Medulla oblongata (tissue), 1 donor: ENCODE measurements at regions not wholly inside any gene's neighbourhood (a gene's known extent, or its start where the extent isn't known, plus 50 kb on each side); places are given as distances from the start of the nearest gene placed in this dataset.
"Not testable (repeated sequence)": the region's sequence is repeated elsewhere in the genome, so short reads cannot be mapped to it uniquely, and the experiment has no call there.

Experiments used
- DNase-seq: peaks from one replicate; pipeline ENCODE4 v3.0.0-alpha.2; 2015; ENCODE audit errors: extremely low spot score

GRCh38 chr22:22296047-22296446 is 51.5 kb downstream of the VPREB1 start:
- not testable (repeated sequence) for DNase-seq

GRCh38 chr22:22297159-22297793 is 52.7 kb downstream of the VPREB1 start:
- not testable (repeated sequence) for DNase-seq

- DNase-seq = peak; percentile 57
Measured at GRCh38 chr22:22297794-22298653, 53.4 kb downstream of the VPREB1 start.

GRCh38 chr22:22298654-22299009 is 54.0 kb downstream of the VPREB1 start:
- DNase-seq = not testable (repeated sequence)

- not testable (repeated sequence) for DNase-seq
Measured at GRCh38 chr22:22300511-22300910, 55.9 kb downstream of the VPREB1 start.

DNA sequence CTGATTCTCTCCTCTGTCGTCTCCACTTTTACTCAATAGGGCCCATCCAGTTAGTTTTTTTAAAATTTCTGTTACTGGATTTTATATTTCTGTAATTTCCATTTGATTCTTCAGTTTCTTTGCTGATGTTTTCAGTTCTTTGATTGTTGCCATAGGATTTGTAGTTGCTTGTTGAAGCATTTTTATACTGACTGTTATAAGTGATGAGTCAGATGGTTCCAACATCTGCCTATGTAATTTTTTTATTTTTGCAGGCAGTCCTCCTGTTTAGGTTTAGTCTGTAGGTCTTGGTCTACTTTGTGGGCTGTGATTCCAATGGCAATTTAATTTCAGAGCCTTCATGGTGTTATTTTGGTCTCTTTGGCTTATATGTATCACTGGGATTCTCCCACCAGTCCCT is 56.4 kb downstream of the VPREB1 start:
- not testable (repeated sequence) for DNase-seq

DNA sequence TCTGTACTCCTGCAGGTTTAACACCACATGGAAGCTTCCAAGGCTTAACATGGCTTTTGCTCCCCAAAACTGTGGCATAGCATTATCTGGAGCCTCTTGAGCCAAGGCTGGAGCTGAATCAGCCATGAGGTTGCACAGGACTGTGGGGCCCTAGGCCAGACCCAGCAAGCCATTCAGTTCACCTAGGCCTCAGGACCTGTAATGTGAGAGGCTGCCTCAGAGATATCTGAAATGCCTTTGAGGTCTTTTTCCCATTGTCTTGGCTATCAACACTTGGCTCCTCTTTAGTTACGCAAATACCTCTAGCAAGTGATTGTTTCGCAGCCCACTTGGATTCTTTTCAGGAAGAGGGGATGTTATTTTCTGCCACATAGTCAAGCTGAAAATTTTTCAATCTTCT is 72.0 kb downstream of the VPREB1 start:
- no peak for DNase-seq

DNA sequence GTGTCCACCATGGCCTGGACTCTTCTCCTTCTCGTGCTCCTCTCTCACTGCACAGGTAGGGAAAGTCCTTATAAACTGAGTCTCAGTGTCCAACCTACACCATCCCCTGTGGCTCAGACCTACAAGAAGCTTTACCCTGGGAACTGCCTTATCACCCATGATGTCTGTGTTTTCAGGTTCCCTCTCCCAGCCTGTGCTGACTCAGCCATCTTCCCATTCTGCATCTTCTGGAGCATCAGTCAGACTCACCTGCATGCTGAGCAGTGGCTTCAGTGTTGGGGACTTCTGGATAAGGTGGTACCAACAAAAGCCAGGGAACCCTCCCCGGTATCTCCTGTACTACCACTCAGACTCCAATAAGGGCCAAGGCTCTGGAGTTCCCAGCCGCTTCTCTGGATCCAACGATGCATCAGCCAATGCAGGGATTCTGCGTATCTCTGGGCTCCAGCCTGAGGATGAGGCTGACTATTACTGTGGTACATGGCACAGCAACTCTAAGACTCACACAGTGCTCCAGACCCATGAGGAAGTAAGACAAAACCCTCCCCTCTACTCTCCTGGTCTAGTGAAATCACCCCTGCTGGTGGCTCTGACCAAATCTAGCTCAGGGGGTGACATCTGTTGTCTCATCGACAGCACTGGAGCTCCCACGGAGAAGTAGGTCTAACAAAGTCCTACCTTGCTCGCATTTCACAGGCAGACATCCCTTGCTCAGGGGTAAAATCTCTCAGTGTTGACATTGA is 74.3 kb downstream of the VPREB1 start:
- DNase-seq = no peak

DNA sequence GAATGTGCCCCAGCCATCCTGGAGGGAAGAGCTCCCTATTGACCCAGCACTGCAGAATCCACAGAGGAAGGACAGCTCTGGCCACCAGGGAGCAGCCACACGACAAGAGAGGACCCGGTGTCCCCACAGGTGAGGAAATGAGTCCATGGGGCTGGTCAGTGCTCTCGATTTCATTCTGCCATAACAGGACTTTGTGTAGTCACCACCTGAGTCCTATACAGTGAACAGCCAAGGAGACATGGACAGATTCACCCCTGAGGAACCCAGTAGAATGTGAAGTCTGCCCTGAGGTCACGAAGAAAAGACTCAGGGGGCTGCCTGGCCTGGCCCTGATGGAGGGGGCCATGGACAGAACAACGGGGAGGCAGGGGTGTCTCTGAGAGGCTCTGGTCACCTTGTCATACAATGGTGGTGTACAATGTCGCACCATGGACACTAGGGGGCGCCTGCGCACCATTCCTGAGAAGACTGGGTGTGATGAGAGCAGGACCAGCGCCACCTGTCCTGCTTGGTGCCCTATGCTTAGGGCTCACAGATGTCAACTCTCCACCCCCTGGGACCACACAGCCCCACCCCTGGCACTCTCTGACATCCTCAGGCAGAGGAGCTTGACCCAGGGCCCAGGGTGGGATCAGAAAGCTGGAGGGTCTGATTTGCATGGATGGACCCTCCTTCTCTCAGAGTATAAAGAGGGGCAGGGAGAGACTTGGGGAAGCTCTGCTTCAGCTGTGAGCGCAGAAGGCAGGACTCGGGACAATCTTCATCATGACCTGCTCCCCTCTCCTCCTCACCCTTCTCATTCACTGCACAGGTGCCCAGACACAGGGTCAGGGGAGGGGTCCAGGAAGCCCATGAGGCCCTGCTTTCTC is 77.4 kb downstream of the VPREB1 start:
- peak; percentile 78 for DNase-seq

GRCh38 chr22:22322792-22323191 is 78.2 kb downstream of the VPREB1 start:
- no peak for DNase-seq

GRCh38 chr22:22327723-22328122 is 83.1 kb downstream of the VPREB1 start:
- no peak for DNase-seq

DNA sequence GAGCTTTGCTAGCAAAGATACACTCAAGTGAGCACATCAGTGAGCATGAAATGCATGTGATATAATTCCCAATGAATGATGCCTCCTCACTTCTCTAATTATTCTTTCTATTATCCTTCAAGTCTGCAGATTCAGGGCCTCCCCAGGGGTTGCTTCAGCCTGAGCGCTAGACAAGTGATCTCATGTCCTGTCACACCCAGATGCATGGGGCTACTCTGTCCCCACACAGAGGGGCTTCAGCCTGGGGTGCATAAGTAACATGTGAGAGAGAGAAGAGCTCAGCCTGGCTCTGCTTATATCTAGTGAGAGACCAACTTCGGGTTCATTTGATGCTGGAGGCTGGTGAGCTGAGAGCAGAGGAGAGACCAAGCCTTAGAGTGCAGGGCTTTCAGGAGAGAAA is 85.2 kb downstream of the VPREB1 start:
- no peak for DNase-seq

DNA sequence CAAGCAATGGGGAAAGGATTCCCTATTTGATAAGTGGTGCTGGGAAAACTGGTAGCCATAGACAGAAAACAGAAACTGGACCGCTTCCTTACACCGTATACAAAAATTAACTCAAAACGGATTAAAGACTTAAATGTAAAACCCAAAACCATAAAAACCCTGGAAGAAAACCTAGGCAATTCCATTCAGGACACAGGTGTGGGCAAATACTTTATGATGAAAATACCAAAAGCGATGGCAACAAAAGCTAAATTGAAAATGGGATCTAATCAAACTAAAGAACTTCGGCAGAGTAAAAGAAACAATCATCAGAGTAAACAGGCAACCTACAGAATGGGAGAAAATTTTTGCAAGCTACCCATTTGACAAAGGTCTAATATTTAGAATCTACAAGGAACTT is 91.1 kb downstream of the VPREB1 start:
- not testable (repeated sequence) for DNase-seq

DNA sequence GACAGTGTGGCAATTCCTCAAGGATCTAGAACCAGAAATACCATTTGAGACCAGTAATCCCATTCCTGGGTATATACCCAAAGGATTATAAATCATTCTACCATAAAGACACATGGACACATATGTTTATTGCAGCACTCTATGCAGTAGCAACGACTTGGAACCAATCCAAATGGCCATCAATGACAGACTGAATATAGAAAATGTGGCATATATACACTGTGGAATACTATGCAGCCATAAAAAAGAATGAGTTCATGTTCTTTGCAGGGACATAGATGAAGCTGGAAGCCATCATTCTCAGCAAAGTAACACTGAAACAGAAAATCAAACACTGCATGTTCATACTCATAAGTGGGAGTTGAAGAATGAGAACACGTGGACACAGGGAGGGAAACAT is 91.7 kb downstream of the VPREB1 start:
- DNase-seq = not testable (repeated sequence)

DNA sequence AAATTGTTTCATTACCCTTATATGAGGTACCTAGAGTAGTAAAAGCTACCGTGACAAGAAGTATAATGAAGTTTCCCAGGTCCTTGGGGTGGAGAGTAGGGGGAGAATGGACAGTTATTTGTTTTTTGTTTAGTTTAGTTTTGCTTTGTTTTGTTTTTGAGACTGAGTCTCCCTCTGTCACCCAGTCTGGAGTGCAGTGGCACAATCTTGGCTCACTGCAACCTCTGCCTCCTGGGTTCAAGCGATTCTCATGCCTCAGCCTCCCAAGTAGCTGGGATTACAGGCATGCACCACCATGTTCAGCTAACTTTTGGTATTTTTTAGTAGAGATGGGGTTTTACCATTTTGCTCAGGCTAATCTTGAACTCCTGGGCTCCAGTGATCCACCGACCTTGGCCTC is 94.2 kb downstream of the VPREB1 start:
- DNase-seq = not testable (repeated sequence)

DNA sequence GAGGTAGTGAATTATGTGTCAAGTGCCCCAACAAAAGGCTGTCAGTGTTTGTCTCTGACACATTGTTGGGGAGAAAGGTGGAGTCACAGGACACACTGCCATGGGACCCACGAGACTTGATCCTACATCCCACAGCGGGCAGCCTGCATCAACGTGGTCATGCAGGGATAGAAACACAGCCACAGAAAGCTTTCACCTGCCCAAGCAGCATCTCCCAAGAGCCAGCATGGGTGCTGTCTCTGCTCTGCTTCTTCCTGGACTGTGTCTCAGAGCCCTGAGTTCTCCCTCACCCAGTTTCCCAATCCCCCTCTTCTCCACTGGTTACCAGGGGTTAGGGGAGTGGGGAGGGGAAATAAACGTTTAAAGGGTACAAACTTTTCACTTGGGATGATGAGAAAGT is 97.2 kb downstream of the VPREB1 start:
- no peak for DNase-seq

DNA sequence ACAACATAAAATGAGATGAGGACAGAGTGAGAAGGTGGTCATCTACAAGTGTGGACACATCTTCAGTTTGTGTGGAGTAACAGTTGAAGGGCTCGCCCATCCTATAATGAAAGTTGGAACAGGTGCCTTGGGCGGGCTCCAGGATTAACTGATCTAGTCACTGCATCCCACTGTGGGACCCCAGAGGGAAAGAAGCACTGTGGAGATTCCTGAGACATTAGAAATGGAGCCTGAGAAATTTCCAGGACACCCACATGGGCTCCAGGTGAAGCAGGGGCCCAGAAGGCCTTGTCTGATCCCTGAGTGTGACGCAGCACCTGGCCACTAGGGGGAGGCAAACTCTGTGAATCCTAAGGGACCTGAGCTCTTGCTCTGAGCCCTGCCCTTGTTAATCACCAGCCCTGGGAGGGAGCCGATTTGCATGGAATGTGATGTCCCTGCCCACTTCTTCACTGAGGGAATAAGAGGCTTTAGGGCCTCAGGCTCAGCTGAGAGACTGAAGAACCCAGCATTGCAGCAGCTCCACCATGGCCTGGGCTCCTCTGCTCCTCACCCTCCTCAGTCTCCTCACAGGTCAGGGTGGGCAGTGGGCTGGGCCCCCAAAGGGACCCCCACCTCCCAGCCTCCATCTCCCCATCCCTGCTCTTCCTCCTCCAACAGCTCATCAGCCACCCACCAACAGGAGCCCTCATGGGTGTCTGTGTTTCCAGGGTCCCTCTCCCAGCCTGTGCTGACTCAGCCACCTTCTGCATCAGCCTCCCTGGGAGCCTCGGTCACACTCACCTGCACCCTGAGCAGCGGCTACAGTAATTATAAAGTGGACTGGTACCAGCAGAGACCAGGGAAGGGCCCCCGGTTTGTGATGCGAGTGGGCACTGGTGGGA is 98.4 kb downstream of the VPREB1 start:
- peak; percentile 20 for DNase-seq

- DNase-seq = peak; percentile 53
Measured at GRCh38 chr22:22343581-22344296, 99.2 kb downstream of the VPREB1 start.

DNA sequence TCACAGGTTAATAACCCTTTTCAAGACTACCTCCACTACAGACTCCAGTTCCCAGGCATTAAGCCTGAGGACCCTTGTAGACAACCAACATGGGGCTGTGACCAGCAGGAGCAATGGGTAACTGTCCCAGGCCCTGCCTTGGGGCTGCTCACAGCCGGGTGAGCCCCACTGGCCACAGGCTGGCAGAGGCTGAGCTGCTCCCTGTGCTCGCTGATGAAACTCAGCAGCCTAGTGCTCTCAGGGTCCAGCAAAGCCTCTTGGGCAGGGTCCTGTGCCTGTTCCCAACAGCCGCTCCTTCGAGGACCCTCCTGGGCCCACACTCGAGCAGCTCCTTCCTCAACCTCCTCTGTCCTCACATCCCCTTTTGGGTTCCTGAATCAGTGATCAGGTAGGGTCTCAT is 99.8 kb downstream of the VPREB1 start:
- DNase-seq = no peak

GRCh38 chr22:22345781-22346180 is 101.2 kb downstream of the VPREB1 start:
- DNase-seq = no peak
